GM23338 (cell line): ENCODE measurements at regions not wholly inside any gene's neighbourhood (a gene's known extent, or its start where the extent isn't known, plus 50 kb on each side); places are given as distances from the start of the nearest gene placed in this dataset.

Experiments used
- CREB1 ChIP-seq: fragments of 250-450 bp; sonication (Bioruptor Pico); IDR thresholded peaks from 2 replicates; pipeline ENCODE4 v1.5.0; 2020; ENCODE audit warnings: low read depth, mild to moderate bottlenecking, moderate library complexity
- ETS1 ChIP-seq: IDR thresholded peaks from 2 replicates; pipeline ENCODE4 v1.6.1; 2016; ENCODE audit warnings: antibody characterized with exemption
- EZH2 ChIP-seq: fragments of 200-600 bp; sonication (generic); IDR thresholded peaks from one replicate; pipeline ENCODE4 v1.8.0; 2017; ENCODE audit warnings: antibody characterized with exemption, mild to moderate bottlenecking, low read depth; ENCODE audit not compliant: unreplicated experiment
- EZH2phosphoT487 ChIP-seq: fragments of 200-600 bp; sonication (generic); IDR thresholded peaks from one replicate; pipeline ENCODE4 v1.8.1; 2018; ENCODE audit warnings: antibody characterized with exemption; ENCODE audit not compliant: unreplicated experiment
- JUNB ChIP-seq: IDR thresholded peaks from one replicate; pipeline ENCODE4 v1.6.1; 2016; ENCODE audit warnings: antibody characterized with exemption; ENCODE audit not compliant: unreplicated experiment
- POLR2AphosphoS5 ChIP-seq: IDR thresholded peaks from 2 replicates; pipeline ENCODE4 v1.6.1; 2016; ENCODE audit warnings: antibody characterized with exemption, low read depth
- REST ChIP-seq: IDR thresholded peaks from one replicate; pipeline ENCODE4 v1.6.1; 2018; ENCODE audit warnings: antibody characterized with exemption; ENCODE audit not compliant: unreplicated experiment
- STAT1 ChIP-seq: IDR thresholded peaks from one replicate; pipeline ENCODE4 v1.6.1; 2016; ENCODE audit warnings: antibody characterized with exemption; ENCODE audit not compliant: unreplicated experiment
- ZNF114 ChIP-seq: fragments of 250-450 bp; sonication (Bioruptor Pico); IDR thresholded peaks from 2 replicates; pipeline ENCODE4 v1.5.0; 2020; ENCODE audit warnings: mild to moderate bottlenecking, moderate library complexity
- ZNF331 ChIP-seq: fragments of 250-450 bp; sonication (Bioruptor Pico); IDR thresholded peaks from 2 replicates; pipeline ENCODE4 v1.5.0; 2020; ENCODE audit warnings: low read depth, mild to moderate bottlenecking, moderate library complexity
- TF ChIP-seq, protein P1 (sequence below), 2 experiments: fragments of 200-600 bp in 1 of 2; sonication (generic) in 1 of 2; conservative IDR thresholded peaks; 2 replicates each; pipeline versions ENCODE4 v1.5.1 to v1.6.1; 2016 to 2017; ENCODE audit warnings: antibody characterized with exemption in 2 of 2, low read depth in 2 of 2, mild to moderate bottlenecking in 2 of 2, moderate library complexity in 1 of 2
- TF ChIP-seq, protein P2 (sequence below): fragments of 250-450 bp; sonication (Bioruptor Pico); IDR thresholded peaks from 2 replicates; pipeline ENCODE4 v1.5.0; 2020; ENCODE audit warnings: mild to moderate bottlenecking, moderate library complexity

DNA sequence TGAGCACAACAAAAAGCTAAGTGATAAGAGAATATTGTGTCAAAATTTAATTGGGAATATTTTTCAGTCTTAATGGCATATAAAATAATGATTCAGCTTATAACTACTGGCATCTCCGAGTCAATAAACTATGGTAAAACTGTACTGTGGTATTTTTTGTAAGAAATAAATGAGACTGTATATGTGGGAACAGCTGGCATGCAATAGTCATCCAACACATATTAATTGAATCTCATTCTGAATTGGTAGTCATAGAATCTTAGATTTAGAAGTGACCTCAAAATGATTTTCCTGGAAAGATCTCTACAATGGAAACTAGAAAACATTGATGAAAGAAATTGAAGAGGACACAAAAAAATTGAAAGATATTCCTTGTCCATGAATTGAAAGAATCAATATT lies 133.4 kb upstream of the SLC7A14 start:
- TF ChIP-seq, protein P1, sequence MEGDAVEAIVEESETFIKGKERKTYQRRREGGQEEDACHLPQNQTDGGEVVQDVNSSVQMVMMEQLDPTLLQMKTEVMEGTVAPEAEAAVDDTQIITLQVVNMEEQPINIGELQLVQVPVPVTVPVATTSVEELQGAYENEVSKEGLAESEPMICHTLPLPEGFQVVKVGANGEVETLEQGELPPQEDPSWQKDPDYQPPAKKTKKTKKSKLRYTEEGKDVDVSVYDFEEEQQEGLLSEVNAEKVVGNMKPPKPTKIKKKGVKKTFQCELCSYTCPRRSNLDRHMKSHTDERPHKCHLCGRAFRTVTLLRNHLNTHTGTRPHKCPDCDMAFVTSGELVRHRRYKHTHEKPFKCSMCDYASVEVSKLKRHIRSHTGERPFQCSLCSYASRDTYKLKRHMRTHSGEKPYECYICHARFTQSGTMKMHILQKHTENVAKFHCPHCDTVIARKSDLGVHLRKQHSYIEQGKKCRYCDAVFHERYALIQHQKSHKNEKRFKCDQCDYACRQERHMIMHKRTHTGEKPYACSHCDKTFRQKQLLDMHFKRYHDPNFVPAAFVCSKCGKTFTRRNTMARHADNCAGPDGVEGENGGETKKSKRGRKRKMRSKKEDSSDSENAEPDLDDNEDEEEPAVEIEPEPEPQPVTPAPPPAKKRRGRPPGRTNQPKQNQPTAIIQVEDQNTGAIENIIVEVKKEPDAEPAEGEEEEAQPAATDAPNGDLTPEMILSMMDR (conservative IDR thresholded peaks at IDR 0.05; ENCODE audit: low read depth in 2 of 2) = no peak
- TF ChIP-seq EZH2 (no peak), POLR2AphosphoS5 (no peak), CREB1 (CRISPR knock-in tag) (no peak), EZH2phosphoT487 (no peak), REST (no peak), ZNF114 (no peak), JUNB (no peak), ZNF331 (CRISPR knock-in tag) (no peak), STAT1 (no peak), ETS1 (no peak)
- TF ChIP-seq, protein P2, sequence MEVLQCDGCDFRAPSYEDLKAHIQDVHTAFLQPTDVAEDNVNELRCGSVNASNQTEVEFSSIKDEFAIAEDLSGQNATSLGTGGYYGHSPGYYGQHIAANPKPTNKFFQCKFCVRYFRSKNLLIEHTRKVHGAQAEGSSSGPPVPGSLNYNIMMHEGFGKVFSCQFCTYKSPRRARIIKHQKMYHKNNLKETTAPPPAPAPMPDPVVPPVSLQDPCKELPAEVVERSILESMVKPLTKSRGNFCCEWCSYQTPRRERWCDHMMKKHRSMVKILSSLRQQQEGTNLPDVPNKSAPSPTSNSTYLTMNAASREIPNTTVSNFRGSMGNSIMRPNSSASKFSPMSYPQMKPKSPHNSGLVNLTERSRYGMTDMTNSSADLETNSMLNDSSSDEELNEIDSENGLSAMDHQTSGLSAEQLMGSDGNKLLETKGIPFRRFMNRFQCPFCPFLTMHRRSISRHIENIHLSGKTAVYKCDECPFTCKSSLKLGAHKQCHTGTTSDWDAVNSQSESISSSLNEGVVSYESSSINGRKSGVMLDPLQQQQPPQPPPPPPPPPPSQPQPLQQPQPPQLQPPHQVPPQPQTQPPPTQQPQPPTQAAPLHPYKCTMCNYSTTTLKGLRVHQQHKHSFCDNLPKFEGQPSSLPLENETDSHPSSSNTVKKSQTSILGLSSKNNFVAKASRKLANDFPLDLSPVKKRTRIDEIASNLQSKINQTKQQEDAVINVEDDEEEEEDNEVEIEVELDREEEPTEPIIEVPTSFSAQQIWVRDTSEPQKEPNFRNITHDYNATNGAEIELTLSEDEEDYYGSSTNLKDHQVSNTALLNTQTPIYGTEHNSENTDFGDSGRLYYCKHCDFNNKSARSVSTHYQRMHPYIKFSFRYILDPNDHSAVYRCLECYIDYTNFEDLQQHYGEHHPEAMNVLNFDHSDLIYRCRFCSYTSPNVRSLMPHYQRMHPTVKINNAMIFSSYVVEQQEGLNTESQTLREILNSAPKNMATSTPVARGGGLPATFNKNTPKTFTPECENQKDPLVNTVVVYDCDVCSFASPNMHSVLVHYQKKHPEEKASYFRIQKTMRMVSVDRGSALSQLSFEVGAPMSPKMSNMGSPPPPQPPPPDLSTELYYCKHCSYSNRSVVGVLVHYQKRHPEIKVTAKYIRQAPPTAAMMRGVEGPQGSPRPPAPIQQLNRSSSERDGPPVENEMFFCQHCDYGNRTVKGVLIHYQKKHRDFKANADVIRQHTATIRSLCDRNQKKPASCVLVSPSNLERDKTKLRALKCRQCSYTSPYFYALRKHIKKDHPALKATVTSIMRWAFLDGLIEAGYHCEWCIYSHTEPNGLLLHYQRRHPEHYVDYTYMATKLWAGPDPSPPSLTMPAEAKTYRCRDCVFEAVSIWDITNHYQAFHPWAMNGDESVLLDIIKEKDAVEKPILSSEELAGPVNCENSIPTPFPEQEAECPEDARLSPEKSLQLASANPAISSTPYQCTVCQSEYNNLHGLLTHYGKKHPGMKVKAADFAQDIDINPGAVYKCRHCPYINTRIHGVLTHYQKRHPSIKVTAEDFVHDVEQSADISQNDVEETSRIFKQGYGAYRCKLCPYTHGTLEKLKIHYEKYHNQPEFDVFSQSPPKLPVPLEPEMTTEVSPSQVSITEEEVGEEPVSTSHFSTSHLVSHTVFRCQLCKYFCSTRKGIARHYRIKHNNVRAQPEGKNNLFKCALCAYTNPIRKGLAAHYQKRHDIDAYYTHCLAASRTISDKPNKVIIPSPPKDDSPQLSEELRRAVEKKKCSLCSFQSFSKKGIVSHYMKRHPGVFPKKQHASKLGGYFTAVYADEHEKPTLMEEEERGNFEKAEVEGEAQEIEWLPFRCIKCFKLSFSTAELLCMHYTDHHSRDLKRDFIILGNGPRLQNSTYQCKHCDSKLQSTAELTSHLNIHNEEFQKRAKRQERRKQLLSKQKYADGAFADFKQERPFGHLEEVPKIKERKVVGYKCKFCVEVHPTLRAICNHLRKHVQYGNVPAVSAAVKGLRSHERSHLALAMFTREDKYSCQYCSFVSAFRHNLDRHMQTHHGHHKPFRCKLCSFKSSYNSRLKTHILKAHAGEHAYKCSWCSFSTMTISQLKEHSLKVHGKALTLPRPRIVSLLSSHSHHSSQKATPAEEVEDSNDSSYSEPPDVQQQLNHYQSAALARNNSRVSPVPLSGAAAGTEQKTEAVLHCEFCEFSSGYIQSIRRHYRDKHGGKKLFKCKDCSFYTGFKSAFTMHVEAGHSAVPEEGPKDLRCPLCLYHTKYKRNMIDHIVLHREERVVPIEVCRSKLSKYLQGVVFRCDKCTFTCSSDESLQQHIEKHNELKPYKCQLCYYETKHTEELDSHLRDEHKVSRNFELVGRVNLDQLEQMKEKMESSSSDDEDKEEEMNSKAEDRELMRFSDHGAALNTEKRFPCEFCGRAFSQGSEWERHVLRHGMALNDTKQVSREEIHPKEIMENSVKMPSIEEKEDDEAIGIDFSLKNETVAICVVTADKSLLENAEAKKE (CRISPR knock-in tag) = no peak
